HG03097 (cell line): ENCODE measurements at regions not wholly inside any gene's neighbourhood (a gene's known extent, or its start where the extent isn't known, plus 50 kb on each side); places are given as distances from the start of the nearest gene placed in this dataset.
"Not testable (repeated sequence)": the region's sequence is repeated elsewhere in the genome, so short reads cannot be mapped to it uniquely, and the experiment has no call there.

ENCODE experiments used
- ATAC-seq: cut with Tn5 transposase; IDR thresholded peaks from one replicate; pipeline ENCODE4 v1.9.1; 2021; ENCODE audit not compliant: unreplicated experiment, low FRiP score

- no peak for ATAC-seq
These were observed 476.4 kb upstream of the LRFN5 start for GRCh38 chr14:41130274-41130673.

GRCh38 chr14:41120402-41120801 lies 486.3 kb upstream of the LRFN5 start:
- no peak for ATAC-seq

- no peak for ATAC-seq
These were observed 510.5 kb upstream of the LRFN5 start for GRCh38 chr14:41096131-41096530.

- ATAC-seq = no peak
These were observed 519.6 kb upstream of the LRFN5 start for GRCh38 chr14:41087056-41087455.

- ATAC-seq = no peak
These were observed 533.1 kb upstream of the LRFN5 start for GRCh38 chr14:41073544-41073943.

GRCh38 chr14:41072776-41073175 lies 533.9 kb upstream of the LRFN5 start:
- ATAC-seq = no peak

GRCh38 chr14:41071351-41071750 lies 535.3 kb upstream of the LRFN5 start:
- no peak for ATAC-seq

GRCh38 chr14:41062826-41063225 lies 543.9 kb upstream of the LRFN5 start:
- no peak for ATAC-seq

GRCh38 chr14:41055589-41055988 lies 551.1 kb upstream of the LRFN5 start:
- no peak for ATAC-seq

GRCh38 chr14:41051801-41052200 lies 554.9 kb upstream of the LRFN5 start:
- ATAC-seq = no peak

- no peak for ATAC-seq
These were observed 558.9 kb upstream of the LRFN5 start for GRCh38 chr14:41047763-41048162.

- no peak for ATAC-seq
These were observed 569.3 kb upstream of the LRFN5 start for GRCh38 chr14:41037388-41037787.

- ATAC-seq = no peak
These were observed 571.7 kb upstream of the LRFN5 start for GRCh38 chr14:41034969-41035368.

GRCh38 chr14:41022932-41023331 lies 583.7 kb upstream of the LRFN5 start:
- ATAC-seq = no peak

- ATAC-seq = no peak
These were observed 590.5 kb upstream of the LRFN5 start for GRCh38 chr14:41016213-41016612.

- no peak for ATAC-seq
These were observed 606.3 kb upstream of the LRFN5 start for GRCh38 chr14:41000350-41000749.

GRCh38 chr14:40989260-40989659 lies 617.4 kb upstream of the LRFN5 start:
- no peak for ATAC-seq

- no peak for ATAC-seq
These were observed 619.2 kb upstream of the LRFN5 start for GRCh38 chr14:40987481-40987880.

- no peak for ATAC-seq
These were observed 620.0 kb upstream of the LRFN5 start for GRCh38 chr14:40986655-40987054.

- ATAC-seq = no peak
These were observed 621.1 kb upstream of the LRFN5 start for GRCh38 chr14:40985584-40985983.

- ATAC-seq = no peak
These were observed 623.1 kb upstream of the LRFN5 start for GRCh38 chr14:40983604-40984003.

GRCh38 chr14:40981247-40981646 lies 625.4 kb upstream of the LRFN5 start:
- no peak for ATAC-seq

GRCh38 chr14:40960257-40960656 lies 646.4 kb upstream of the LRFN5 start:
- not testable (repeated sequence) for ATAC-seq

GRCh38 chr14:40955131-40955505 lies 651.6 kb upstream of the LRFN5 start:
- ATAC-seq = no peak
